ENCODE measurements at regions not wholly inside any gene's neighbourhood (a gene's known extent, or its start where the extent isn't known, plus 50 kb on each side); places are given as distances from the start of the nearest gene placed in this dataset.
"Not testable (repeated sequence)": the region's sequence is repeated elsewhere in the genome, so short reads cannot be mapped to it uniquely, and the experiment has no call there.

DNA sequence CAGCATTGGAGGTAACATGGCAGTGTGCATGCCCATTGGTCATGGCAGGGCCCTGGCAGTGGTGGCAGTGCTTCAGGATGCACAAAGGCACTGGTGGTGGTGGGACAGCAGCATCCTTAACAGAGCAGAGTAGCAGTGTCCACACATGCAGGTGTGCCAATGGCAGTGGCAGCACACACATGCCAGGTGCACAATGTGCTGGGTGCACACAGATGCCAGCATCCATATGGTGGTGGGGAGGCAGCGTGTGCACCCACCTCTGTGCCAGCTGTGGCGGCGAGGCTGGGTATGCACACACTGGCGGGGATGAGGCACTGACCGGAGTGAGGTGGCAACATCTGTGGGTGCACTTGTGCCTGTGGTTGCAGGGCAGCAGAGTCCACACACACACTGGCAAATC lies 150.6 kb downstream of the SI start:
- DNase-seq (ENCODE audit: low read depth in 2 of 2) = no peak

- no peak for DNase-seq (ENCODE audit: low read depth in 2 of 2)
Measured at GRCh38 chr3:164918905-164919304, 159.4 kb downstream of the SI start.

- no peak for DNase-seq (ENCODE audit: low read depth in 2 of 2)
Measured at GRCh38 chr3:164912916-164913315, 165.4 kb downstream of the SI start.

GRCh38 chr3:164903820-164904451 lies 174.4 kb downstream of the SI start:
- DNase-seq (ENCODE audit: low read depth in 2 of 2) = no peak

GRCh38 chr3:164897342-164897741 lies 181.0 kb downstream of the SI start:
- DNase-seq (ENCODE audit: low read depth in 2 of 2) = no peak

- no peak for DNase-seq (ENCODE audit: low read depth in 2 of 2)
Measured at GRCh38 chr3:164890061-164890460, 188.2 kb downstream of the SI start.

DNA sequence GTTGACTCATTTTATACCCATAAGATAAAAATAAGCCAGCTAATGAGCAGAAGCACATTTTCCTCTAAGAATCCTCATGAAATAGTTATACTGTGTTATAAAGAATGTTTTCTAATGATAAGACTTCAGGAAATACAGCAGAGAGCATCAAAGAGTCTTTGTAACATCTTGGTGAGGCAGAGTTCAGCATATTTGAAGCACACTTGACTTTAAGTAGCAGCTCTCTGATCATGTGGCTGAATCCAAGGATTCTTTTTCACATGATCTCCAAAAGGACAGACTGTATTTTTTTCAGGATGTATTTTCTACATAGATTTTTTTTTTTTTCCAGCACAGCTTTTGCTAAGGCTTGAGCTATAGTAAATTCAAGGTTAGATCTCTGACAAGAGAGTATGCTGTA lies 195.1 kb downstream of the SI start:
- no peak for DNase-seq (ENCODE audit: low read depth in 2 of 2)

GRCh38 chr3:164879201-164879600 lies 199.1 kb downstream of the SI start:
- DNase-seq (ENCODE audit: low read depth in 2 of 2) = no peak

- no peak for DNase-seq (ENCODE audit: low read depth in 2 of 2)
Measured at GRCh38 chr3:164864454-164864853, 213.8 kb downstream of the SI start.

DNA sequence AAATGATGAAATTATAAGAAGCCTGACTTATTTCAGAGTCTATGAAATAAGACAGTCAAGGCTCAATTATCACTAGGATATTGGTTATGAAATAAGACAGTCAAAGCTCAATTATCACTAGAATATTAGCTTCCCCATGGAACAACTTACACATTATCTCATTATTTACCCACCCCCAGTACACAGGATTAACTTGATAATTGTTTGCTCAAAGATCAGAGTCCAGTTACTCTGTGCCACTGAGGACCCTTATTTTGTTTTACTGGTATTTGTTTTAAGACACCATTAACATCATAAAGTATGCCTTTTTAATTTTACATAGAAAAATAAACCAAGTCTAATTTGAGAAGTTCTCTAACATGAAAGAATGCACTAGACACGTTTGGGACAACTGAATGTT lies 225.4 kb downstream of the SI start:
- DNase-seq (ENCODE audit: low read depth in 2 of 2) = no peak

- DNase-seq (ENCODE audit: low read depth in 2 of 2) = no peak
Measured at GRCh38 chr3:164851905-164852304, 226.4 kb downstream of the SI start.

- no peak for DNase-seq (ENCODE audit: low read depth in 2 of 2)
Measured at GRCh38 chr3:164851204-164851603, 227.1 kb downstream of the SI start.

- no peak for DNase-seq (ENCODE audit: low read depth in 2 of 2)
Measured at GRCh38 chr3:164848923-164849322, 229.4 kb downstream of the SI start.

DNA sequence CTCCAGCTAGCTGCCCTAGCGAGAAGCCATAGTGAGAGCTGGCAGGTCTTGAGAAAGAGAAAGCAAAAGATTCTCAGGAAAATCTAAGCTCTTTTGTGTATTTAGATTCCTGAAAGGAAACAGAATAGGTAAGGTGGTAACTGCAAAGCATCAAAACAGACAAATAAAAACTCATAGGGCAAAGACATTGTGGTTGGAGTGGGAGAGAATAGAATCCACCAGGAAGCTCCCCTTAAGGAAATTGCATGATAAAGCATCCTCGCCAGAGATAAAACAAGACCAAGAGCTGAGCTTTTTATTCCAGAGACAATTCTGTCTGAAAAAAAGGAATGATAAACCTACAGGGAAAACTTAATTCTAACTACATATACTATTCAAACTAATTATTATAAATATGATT lies 232.6 kb downstream of the SI start:
- DNase-seq (ENCODE audit: low read depth in 2 of 2) = no peak

DNA sequence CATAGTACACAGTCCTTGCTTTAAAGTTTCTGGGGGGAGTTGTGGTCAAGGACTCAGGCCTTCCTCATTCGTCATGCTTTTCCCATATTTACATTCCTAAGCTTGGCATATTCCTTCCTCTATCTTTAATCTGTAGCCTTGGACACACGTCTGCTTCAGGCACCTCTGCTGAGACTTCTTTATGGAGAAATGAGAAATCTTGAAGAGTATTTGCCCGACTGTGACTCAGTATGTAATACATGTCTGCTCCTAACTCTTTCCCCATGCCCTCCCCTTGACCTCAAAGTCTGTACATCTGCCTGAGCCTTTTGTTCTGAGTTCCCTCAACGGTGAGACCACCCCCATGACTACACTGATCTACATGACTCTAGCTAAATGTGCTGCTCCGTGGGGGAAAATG lies 246.1 kb downstream of the SI start:
- DNase-seq (ENCODE audit: low read depth in 2 of 2) = no peak

DNA sequence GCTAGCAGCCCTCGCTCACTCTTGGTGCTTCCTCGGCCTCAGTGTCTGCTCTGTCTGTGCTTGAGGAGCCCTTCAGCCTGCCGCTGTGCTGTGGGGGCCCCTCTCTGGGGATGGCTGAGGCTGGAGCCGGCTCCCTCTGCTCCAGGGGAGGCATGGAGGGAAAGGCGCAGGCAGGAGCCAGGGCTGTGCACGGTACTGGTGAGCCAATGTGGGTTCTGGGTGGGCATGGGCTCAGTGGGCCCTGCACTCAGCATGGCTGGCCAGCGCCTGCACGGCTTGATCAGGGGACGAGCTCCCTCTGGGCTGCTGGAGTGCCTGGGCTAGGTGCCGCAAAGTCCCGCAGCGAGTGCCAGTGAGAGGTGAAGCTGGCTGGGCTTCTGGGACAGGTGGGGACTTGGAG lies 260.0 kb downstream of the SI start:
- DNase-seq (ENCODE audit: low read depth in 2 of 2) = no peak

DNA sequence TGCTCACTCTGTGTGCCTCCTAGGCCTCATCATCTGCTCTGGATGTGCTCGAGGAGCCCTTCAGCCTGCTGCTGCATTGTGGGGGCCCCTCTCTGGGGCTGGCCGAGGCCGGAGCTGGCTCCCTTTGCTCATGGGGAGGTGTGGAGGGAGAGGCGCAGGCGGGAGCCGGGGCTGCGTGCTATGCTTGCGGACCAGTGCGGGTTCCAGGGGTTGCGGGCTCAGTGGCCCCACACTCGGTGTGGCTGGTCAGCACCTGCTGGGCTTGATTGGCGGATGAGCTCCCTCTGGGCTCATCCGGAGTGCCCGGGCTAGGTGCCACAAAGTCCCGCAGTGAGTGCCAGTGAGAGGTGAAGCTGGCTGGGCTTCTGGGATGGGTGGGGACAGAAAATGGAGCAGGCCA lies 264.2 kb downstream of the SI start:
- DNase-seq (ENCODE audit: low read depth in 2 of 2) = no peak

DNA sequence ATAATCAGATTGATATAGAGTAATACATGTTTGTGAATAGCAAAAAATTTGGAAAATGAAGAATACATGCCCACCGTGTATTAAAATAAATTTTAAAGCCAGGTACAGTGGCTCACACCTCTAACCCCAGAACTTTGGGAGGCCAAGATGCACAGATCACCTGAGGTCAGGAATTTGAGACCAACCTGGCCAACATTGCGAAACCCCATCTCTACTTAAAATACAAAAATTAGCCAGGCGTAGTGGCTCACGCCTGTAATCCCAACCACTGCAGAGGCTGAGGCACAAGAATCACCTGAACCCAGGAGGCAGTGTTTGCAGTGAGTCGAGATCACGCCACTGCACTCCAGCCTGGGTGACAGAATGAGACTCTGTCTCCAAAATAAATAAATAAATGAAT lies 266.3 kb downstream of the SI start:
- DNase-seq (ENCODE audit: low read depth in 2 of 2) = no peak

DNA sequence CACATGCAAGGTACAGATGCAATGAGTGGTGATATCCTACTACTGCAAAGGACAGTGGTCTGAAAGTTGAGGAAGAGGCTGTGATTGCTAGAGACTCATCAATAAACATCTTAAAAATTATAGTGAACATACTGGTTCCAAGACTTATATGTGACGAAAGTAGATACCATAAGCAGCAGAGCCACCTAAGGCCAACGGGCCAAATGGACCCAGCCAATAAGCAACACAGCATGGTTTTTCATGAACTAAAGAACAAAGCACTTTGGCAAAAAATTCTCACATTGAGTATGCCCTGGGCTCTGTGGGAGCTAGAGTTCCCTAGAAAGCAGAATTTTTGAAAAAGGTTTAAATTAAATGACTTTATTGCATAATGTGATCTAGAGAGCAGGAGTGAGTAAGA lies 272.1 kb downstream of the SI start:
- DNase-seq (ENCODE audit: low read depth in 2 of 2) = no peak

DNA sequence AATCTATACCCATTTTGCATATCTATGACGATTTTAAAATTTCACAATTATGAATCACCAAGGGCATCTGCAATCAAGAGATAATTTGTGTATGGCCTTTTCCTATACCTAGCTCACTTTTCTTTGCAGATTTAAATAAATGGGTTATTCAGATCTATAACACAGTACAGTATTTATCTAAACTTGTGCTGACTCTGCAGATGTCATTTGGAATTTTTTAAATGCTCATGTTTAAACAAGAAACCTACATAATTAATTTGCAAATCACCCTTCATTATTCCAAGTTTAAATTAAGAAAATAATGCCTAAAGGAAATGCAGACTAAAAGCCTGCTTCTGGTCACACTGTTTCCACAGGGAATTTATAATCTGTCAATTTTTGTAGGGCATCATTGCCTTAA lies 284.2 kb downstream of the SI start:
- DNase-seq (ENCODE audit: low read depth in 2 of 2) = no peak

DNA sequence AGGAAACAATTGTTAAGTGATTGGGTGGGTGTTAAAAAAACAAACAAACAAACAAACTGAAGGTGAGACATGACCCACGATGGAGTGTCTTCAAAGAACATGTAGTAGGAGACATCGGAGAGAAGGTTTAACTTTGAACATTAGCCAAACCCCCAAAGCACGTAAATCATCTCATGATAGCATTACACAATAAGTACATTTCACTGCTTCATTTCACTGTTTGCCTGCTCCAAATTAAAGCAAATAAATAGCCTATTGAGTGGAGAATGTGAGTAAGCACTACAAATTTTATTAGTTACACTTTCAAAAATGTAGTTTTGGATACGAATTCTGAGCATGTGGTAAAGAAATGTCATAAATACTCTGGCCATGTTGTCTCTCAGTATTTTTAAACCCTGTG lies 287.0 kb downstream of the SI start:
- DNase-seq (ENCODE audit: low read depth in 2 of 2) = no peak

- not testable (repeated sequence) for DNase-seq (ENCODE audit: low read depth in 2 of 2)
Measured at GRCh38 chr3:164784407-164784806, 293.9 kb downstream of the SI start.

DNA sequence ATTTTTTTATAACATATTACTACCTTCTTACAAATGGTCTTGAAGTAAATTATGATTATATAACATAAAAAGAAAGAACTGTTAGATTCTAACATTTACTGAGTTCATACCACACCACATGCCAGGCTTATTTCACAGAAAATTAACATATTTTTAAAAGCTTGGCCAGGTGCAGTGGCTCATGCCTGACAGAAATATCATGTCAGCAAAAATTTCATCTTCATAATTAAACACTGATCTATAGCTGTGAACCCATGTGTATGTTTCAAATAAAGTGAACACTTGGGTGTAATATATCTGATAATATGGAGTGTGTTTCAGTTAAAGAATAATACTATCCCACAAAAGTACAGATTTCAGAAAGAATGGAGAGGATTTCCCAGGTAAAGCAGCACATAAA lies 296.5 kb downstream of the SI start:
- no peak for DNase-seq (ENCODE audit: low read depth in 2 of 2)

DNA sequence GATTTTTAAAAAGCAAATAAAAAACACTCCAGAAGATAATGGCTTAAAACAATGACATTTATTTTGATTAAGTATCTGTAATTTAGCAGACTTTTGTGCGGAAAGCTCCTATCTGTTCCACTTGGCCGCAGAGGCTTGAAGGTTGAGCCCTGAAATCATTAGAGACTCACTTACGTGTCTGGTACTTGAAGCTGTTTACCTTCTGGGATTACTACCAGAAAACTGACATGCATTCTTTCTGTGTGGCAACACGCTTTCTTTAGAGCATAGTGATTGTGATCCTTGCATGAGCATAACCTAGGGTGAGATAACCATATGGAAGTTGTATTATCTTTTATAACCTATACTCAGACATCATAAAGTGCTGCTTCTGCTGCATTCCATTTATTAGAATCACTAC lies 298.5 kb downstream of the SI start:
- no peak for DNase-seq (ENCODE audit: low read depth in 2 of 2)

DNA sequence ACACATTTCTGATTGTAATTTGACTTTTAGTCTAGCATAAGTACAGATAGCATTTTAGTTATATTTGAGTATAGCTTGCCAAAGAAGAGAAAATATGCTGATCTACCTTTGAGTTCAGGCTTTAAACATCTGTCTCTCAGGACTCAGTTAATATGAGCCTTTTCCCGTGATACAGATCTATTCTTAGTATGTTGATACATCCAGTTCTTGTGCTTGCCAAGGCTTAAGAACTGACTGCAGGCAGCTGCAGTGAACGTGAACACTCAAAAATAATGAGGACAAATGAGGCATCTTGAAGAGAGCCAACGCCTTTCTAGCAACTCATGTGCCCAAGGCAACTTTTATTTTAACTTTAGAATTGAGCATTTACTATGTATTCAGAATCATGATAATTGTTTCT lies 325.5 kb downstream of the SI start:
- DNase-seq (ENCODE audit: low read depth in 2 of 2) = no peak

All from fibroblast of skin of left quadriceps (primary cell).